Thyroid gland (tissue), 4 donors: ENCODE measurements at regions not wholly inside any gene's neighbourhood (a gene's known extent, or its start where the extent isn't known, plus 50 kb on each side); places are given as distances from the start of the nearest gene placed in this dataset.

Source experiments
- POLR2A ChIP-seq, 2 donors: fragments of 450-650 bp; IDR thresholded peaks; one replicate each; pipeline ENCODE4 v1.6.1; 2017; ENCODE audit warnings: antibody characterized with exemption in 2 of 2, mild to moderate bottlenecking in 2 of 2, moderate library complexity in 1 of 2
- TF ChIP-seq, protein P1 (sequence below), 6 experiments: fragments of 200-600 bp in 3 of 6; fragments of 450-650 bp in 3 of 6; sonication (generic) in 3 of 6; IDR thresholded peaks; one replicate each; pipeline ENCODE4 v1.5.1; 2016 to 2019; ENCODE audit warnings: antibody characterized with exemption in 6 of 6, mild to moderate bottlenecking in 2 of 6, inconsistent platforms in 1 of 6, moderate library complexity in 1 of 6

DNA sequence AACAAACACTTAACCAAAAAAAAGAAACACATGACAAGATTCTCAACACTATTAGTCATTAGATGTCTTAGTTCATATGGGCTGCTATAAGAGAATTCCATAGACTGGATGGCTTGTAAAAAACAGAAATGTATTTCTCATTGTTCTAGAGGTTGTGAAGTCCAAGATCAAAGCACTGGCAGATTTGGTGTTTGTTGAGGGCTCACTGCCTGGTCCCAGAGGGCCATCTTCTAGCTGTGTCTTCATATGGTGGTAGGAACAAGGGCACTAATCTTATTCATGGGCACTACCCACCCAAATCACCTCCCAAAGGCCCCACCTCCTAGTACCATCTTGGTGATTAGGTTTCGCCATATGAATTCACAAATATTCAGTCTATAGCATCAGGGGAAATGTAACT is 162.5 kb upstream of the SDK2 start:
- TF ChIP-seq, protein P1, sequence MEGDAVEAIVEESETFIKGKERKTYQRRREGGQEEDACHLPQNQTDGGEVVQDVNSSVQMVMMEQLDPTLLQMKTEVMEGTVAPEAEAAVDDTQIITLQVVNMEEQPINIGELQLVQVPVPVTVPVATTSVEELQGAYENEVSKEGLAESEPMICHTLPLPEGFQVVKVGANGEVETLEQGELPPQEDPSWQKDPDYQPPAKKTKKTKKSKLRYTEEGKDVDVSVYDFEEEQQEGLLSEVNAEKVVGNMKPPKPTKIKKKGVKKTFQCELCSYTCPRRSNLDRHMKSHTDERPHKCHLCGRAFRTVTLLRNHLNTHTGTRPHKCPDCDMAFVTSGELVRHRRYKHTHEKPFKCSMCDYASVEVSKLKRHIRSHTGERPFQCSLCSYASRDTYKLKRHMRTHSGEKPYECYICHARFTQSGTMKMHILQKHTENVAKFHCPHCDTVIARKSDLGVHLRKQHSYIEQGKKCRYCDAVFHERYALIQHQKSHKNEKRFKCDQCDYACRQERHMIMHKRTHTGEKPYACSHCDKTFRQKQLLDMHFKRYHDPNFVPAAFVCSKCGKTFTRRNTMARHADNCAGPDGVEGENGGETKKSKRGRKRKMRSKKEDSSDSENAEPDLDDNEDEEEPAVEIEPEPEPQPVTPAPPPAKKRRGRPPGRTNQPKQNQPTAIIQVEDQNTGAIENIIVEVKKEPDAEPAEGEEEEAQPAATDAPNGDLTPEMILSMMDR (IDR thresholded peaks at IDR 0.05) = no peak
- TF ChIP-seq POLR2A (IDR thresholded peaks at IDR 0.05) = no peak
